ENCODE measurements at regions not wholly inside any gene's neighbourhood (a gene's known extent, or its start where the extent isn't known, plus 50 kb on each side); places are given as distances from the start of the nearest gene placed in this dataset.
"Not testable (repeated sequence)": the region's sequence is repeated elsewhere in the genome, so short reads cannot be mapped to it uniquely, and the experiment has no call there.

DNA sequence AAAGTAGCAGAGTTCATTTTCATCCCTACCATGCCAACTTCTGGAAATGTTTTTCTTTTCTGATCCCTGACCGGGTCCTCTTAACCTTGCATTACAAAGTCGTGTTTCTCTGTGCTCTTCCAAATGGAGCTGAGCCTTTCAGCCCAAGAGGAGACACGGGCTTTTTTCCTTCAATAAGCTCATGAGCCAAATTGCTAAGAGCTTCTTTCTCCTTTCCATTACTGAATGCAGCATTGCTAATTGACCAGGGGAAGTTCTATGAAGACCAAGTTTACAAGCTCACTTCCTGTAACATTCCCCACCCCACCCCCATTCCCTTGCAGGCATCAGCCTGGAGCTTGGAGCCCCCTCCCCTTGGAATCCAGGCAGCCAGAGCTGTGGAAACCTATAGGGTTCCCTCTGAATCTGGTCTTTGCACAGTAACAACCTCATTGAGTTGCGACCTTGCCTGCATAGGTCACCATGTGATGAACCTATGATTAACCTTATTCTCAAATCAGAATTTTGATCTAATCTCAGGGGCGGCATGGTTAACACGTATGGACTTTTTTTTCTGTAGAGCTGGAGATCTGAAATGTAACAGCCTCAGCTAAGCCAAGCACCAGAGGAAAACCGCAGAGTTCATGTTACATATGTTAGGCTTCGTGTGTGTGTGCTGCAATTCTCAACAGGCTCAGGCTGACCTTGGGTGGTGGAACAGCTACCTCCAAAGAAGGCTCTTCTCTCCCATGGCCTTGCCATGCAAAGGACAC is 395.7 kb upstream of the ZNF462 start:
- no peak for DNase-seq

DNA sequence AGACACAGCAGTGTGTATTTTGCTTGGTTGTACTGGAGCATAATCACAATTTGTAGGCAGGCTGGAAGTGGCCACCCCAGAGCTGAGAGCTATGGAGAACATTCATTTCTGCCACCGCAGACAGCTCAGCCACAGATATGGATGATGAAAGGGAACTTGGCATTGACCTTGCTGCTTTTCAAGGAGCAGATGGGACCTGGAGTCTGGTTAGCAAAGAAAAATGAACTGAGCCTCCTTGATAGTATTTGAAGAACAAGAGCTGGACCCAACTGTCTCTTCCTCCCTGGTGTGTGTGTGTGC is 395.2 kb upstream of the ZNF462 start:
- no peak for DNase-seq

DNA sequence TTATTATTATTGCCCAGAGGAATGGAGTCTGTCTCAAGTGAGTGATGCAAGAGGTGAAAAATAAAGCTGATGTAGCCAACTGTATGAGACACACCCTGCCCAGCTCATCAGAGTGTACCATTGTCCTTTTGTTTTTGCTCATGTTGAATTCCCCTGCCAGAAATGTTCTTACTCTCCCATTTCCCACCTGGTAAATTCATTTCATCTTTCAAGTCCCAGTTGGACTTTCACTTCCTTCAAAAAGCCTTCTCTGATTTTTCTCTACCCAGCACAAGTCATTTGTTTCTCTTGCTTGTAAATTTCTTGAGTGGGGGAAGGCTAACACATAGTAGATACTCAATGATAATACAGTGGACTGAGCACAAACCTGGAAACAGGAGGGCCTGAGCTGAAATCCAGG is 394.5 kb upstream of the ZNF462 start:
- no peak for DNase-seq

DNA sequence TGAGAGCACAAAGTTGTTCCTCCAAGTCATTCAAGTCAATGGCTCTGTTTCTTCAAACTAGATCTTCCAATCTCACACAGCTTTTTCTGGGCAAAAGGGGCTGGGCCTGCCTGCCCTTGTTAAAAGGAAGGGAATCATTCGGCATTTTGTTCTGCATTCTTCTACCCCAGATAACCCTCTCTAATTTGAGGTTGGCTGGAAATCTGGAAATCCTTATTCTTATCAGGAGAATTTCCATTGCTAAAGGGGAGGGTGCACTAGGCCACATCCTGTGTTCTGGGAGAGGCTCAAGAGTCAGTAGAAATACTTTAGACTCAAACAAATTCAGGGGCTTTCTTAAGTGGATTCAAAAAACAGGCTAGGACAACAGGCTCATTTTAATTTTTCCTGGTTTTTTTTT is 384.7 kb upstream of the ZNF462 start:
- no peak for DNase-seq

DNA sequence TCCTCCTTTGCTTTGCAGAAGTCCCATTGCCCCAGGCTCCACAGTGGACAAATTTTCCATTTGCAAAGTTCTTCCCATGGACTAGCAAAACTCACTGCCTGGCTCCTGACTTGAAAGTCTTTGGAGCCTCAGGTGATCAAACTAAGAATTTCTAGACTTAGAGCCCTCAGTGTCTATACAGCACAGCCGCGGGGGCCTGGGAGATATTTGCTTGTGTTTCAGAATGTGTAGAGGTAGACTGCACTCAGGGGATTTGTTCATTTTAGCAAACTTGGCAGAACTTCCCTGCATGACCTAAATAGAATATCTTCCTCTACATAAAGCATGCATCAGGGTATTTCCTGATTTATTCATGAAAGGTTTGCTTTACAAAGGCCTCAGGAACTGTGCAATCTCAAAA is 384.2 kb upstream of the ZNF462 start:
- DNase-seq, result no peak

GRCh38 chr9:106479679-106480078 is 383.3 kb upstream of the ZNF462 start:
- DNase-seq, result no peak

GRCh38 chr9:106481013-106481609 is 381.9 kb upstream of the ZNF462 start:
- no peak for DNase-seq

DNA sequence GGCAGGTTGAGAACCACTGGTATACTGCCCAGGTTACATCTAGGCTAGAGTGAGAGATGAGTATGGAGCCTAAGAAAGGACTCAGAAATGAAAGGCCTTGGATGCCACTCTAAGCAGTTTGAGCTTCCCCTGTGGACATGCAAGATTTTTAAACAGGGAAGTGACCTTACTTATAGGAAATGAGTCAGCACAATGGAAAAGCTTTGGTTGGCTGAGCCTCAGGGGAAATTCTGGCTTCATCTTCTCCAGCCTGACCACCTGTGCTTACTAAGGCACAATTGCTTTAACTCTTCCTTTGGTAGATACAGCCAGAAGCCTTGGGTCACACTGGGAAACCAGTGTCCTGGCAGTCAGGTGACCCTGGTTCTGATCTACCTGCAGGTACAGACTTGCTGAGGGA is 380.2 kb upstream of the ZNF462 start:
- DNase-seq, result no peak

DNA sequence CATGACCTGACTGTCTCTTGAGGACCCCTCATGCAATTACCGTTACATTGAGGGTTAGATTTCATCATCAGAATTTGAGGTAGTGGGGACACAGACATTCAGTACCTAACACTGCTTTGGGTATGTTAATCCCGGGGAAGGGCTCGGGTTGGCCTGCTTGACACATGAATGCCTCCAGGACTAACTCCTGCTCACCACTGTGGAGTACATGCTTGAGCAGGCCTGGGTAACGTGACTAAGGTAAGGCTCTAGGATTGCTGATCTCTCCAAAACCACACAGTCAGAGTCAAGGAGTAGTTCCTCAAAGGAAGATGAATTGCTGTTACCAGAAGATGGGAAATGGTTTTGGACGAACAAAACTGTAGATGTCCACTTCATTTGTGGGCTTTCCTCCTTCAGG is 376.3 kb upstream of the ZNF462 start:
- no peak for DNase-seq

GRCh38 chr9:106487266-106487665 is 375.7 kb upstream of the ZNF462 start:
- DNase-seq, result no peak

- DNase-seq, result not testable (repeated sequence)
These were observed 370.8 kb upstream of the ZNF462 start for GRCh38 chr9:106492126-106492525.

DNA sequence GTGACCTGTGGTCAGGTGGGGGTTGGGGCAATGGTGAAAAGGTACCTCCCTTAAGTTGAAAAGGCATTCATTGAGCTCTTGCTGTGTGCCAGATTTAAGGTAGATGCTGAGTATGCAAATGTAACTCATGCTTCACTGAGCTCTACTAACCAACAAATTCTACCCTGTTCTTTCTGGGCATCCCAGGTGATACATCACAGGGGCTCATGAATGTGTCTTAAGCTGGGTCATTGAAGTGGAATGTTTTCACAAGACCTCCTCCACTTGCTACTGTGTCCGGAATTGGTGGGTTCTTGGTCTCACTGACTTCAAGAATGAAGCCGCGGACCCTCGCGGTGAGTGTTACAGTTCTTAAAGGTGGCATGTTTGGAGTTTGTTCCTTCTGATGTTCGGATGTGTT is 362.8 kb upstream of the ZNF462 start:
- no peak for DNase-seq

GRCh38 chr9:106501210-106501609 is 361.8 kb upstream of the ZNF462 start:
- DNase-seq, result not testable (repeated sequence)

GRCh38 chr9:106502930-106503329 is 360.0 kb upstream of the ZNF462 start:
- no peak for DNase-seq

- no peak for DNase-seq
These were observed 359.2 kb upstream of the ZNF462 start for GRCh38 chr9:106503759-106504158.

- no peak for DNase-seq
These were observed 336.2 kb upstream of the ZNF462 start for GRCh38 chr9:106526716-106527204.

- DNase-seq, result no peak
These were observed 334.8 kb upstream of the ZNF462 start for GRCh38 chr9:106528158-106528557.

GRCh38 chr9:106529616-106530015 is 333.4 kb upstream of the ZNF462 start:
- no peak for DNase-seq

DNA sequence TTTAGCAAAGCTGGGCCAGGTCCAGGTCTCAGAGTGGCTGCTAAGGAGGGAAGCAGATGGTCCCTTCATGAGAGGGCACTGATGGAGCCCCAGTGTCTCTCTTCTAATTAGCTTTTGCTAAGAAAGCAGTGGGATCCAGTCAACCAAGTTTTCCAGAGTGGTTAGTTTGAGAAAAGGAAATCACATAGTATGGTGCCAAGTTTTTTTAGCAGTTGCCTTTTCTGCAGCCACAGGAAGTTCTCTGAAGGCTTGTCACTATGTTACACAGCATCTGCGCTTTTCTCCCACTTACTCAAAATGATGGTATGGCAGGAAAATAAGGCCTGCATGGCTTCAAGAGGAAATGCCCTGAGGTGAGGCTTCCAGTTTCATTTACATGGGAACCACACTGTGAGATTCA is 331.5 kb upstream of the ZNF462 start:
- no peak for DNase-seq

DNA sequence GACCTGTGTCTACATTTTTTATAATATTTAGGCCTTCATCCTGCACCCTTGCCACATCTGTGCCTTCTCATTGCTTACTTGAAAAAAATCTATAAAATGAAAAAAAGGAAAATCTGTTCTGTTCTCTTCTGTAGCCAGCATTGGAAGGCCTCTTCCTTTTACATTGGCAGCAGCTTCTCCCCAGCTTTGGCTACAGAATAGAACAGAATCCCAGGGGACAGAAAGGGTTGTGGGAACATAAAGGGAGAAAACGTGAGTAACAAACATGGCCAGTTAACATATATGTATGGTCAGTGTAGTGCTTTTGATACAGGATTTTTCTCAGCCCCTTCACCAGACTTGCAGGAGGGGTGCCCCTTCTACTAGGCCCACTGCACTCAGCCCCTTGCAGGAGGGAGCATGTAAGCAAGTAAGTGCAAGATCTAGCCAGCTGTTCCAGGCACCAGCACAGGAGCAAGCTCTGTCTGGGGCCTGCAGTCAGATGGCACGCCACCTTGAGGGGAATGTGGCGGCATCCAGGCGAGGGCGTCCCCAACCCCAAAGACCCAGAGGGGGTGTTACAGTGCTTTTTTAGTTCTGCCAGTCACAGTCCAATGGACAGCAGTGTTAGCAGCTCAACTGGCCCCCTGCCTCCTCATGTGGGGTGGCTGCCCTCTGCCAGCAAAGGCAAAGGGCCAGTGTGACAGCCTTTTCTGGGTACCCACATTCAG is 330.5 kb upstream of the ZNF462 start:
- DNase-seq, result no peak

GRCh38 chr9:106534800-106535199 is 328.2 kb upstream of the ZNF462 start:
- no peak for DNase-seq

GRCh38 chr9:106535439-106535838 is 327.5 kb upstream of the ZNF462 start:
- no peak for DNase-seq

- no peak for DNase-seq
These were observed 304.8 kb upstream of the ZNF462 start for GRCh38 chr9:106557996-106558667.

DNA sequence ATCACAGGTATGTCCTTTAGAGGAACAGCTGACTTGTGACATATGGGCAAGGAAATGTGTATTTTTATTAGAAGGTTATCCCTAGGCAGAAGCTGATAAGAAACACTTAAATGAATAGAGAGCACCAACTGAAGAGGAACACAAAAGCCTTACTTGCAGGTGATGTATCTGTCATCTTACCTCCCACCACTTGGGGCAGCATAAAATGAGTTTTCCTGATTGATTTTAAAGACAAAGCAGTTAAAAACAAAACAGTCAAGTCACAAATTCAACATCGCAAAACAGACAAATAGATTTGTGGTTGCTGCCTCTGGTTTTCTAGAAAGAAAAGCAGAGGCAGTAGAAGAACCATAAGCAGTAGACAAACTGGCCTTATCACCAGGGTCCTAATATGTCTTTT is 302.4 kb upstream of the ZNF462 start:
- no peak for DNase-seq

Measured in stimulated activated CD4-positive, alpha-beta T cell treated with anti-CD3 and anti-CD28 coated beads, Interleukin-2, amount 100 ng/mL, for 24 hours (primary cell).